Central memory CD4-positive, alpha-beta T cell (primary cell): ENCODE measurements at regions not wholly inside any gene's neighbourhood (a gene's known extent, or its start where the extent isn't known, plus 50 kb on each side); places are given as distances from the start of the nearest gene placed in this dataset.
"Not testable (repeated sequence)": the region's sequence is repeated elsewhere in the genome, so short reads cannot be mapped to it uniquely, and the experiment has no call there.

Experiments used
- DNase-seq: peaks from one replicate; pipeline ENCODE4 v3.0.0; 2022

- no peak for DNase-seq
Observed at GRCh38 chr9:74035786-74036185, 461.3 kb upstream of the RORB start.

- no peak for DNase-seq
Observed at GRCh38 chr9:74036549-74037231, 460.4 kb upstream of the RORB start.

- no peak for DNase-seq
Observed at GRCh38 chr9:74037274-74037673, 459.9 kb upstream of the RORB start.

- no peak for DNase-seq
Observed at GRCh38 chr9:74041588-74041987, 455.5 kb upstream of the RORB start.

GRCh38 chr9:74044844-74045243 lies 452.3 kb upstream of the RORB start:
- DNase-seq, result no peak

GRCh38 chr9:74056023-74056422 lies 441.1 kb upstream of the RORB start:
- no peak for DNase-seq

GRCh38 chr9:74057051-74057450 lies 440.1 kb upstream of the RORB start:
- not testable (repeated sequence) for DNase-seq

GRCh38 chr9:74064702-74065101 lies 432.4 kb upstream of the RORB start:
- no peak for DNase-seq

- DNase-seq, result no peak
Observed at GRCh38 chr9:74066128-74066527, 431.0 kb upstream of the RORB start.

- no peak for DNase-seq
Observed at GRCh38 chr9:74066605-74067004, 430.5 kb upstream of the RORB start.

- DNase-seq, result no peak
Observed at GRCh38 chr9:74071502-74071901, 425.6 kb upstream of the RORB start.

- no peak for DNase-seq
Observed at GRCh38 chr9:74073897-74074296, 423.2 kb upstream of the RORB start.

GRCh38 chr9:74078647-74079046 lies 418.5 kb upstream of the RORB start:
- no peak for DNase-seq

GRCh38 chr9:74080652-74081051 lies 416.5 kb upstream of the RORB start:
- not testable (repeated sequence) for DNase-seq

GRCh38 chr9:74083681-74084433 lies 413.3 kb upstream of the RORB start:
- no peak for DNase-seq

GRCh38 chr9:74085384-74086037 lies 411.6 kb upstream of the RORB start:
- DNase-seq, result not testable (repeated sequence)

- DNase-seq, result not testable (repeated sequence)
Observed at GRCh38 chr9:74090921-74091320, 406.2 kb upstream of the RORB start.

- DNase-seq, result no peak
Observed at GRCh38 chr9:74092491-74092834, 404.7 kb upstream of the RORB start.

GRCh38 chr9:74094037-74094436 lies 403.1 kb upstream of the RORB start:
- DNase-seq, result not testable (repeated sequence)

GRCh38 chr9:74094766-74095165 lies 402.4 kb upstream of the RORB start:
- no peak for DNase-seq

- no peak for DNase-seq
Observed at GRCh38 chr9:74095925-74096324, 401.2 kb upstream of the RORB start.

GRCh38 chr9:74096420-74096819 lies 400.7 kb upstream of the RORB start:
- no peak for DNase-seq

- DNase-seq, result no peak
Observed at GRCh38 chr9:74100042-74100441, 397.1 kb upstream of the RORB start.

- DNase-seq, result not testable (repeated sequence)
Observed at GRCh38 chr9:74102148-74102547, 395.0 kb upstream of the RORB start.
